Type B pancreatic cell (in vitro differentiated cells): ENCODE measurements at regions not wholly inside any gene's neighbourhood (a gene's known extent, or its start where the extent isn't known, plus 50 kb on each side); places are given as distances from the start of the nearest gene placed in this dataset.

Experiments
- DNase-seq: peaks from one replicate; pipeline ENCODE4 v3.0.0; 2021; ENCODE audit warnings: mixed read lengths; ENCODE audit not compliant: unreplicated experiment; ENCODE audit errors: extremely low spot score
- H3K27ac Mint-ChIP-seq: 2 replicates; pipeline ENCODE4 v1.8.0; 2021; ENCODE audit warnings: mild to moderate bottlenecking, mixed read lengths
- H3K27me3 Mint-ChIP-seq: 2 replicates; pipeline ENCODE4 v1.8.0; 2021; ENCODE audit warnings: mixed read lengths
- H3K36me3 Mint-ChIP-seq: 2 replicates; pipeline ENCODE4 v1.8.0; 2021; ENCODE audit warnings: mixed read lengths
- H3K4me1 Mint-ChIP-seq: one replicate; pipeline ENCODE4 v1.8.0; 2021; ENCODE audit warnings: mixed read lengths; ENCODE audit not compliant: unreplicated experiment
- H3K4me3 Mint-ChIP-seq: 2 replicates; pipeline ENCODE4 v1.8.0; 2021; ENCODE audit warnings: mild to moderate bottlenecking, mixed read lengths
- H3K9me3 Mint-ChIP-seq: 2 replicates; pipeline ENCODE4 v1.8.0; 2021; ENCODE audit warnings: mixed read lengths
- CTCF ChIP-seq: fragments of 200-600 bp; sonication (generic); conservative IDR thresholded peaks from 2 replicates; pipeline ENCODE4 v1.5.0; 2021; ENCODE audit warnings: antibody characterized with exemption, mild to moderate bottlenecking

- no peak overlapping the region for H3K4me3 Mint-ChIP-seq
- DNase-seq: no peak
- H3K36me3 Mint-ChIP-seq: peaks cover 4% of the 10 kb centered on the region
- no peaks in the 10 kb centered on the region for H3K27me3 Mint-ChIP-seq
- H3K4me1 Mint-ChIP-seq: peaks cover 24% of the 10 kb centered on the region
- H3K27ac Mint-ChIP-seq: no peak overlapping the region
- no peak for TF ChIP-seq CTCF
- peaks cover 7% of the 10 kb centered on the region for H3K9me3 Mint-ChIP-seq
These were observed 66.0 kb downstream of the ARL4C start for GRCh38 chr2:234430871-234431270.

DNA sequence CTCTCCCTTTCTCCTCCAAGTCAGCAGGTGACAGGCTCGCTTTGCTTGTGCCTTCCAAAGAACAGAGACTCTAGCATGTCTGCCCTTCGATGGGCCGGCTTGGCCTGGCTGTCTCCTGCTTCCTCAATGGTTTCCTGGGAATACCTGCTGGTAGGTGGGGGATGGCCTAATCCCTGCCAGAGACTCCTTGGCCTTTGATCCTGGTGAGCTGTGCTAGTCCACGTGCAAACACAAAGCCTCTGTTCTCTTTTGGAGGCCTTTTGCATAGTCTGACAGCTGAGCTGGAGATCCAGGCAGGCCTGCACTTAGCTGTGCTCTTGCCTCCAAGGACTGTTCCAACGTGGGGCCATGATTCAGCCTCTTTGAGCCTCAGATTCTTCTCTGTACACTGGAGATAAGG, 67.6 kb downstream of the ARL4C start:
- DNase-seq: no peak
- Mint-ChIP-seq H3K27ac (peak overlapping the region; percentile 98), H3K4me3 (no peak overlapping the region), H3K27me3 (no peaks in the 10 kb centered on the region), H3K9me3 (peaks cover 4% of the 10 kb centered on the region), H3K4me1 (peaks cover 19% of the 10 kb centered on the region), H3K36me3 (no peaks in the 10 kb centered on the region)
- TF ChIP-seq CTCF: no peak

DNA sequence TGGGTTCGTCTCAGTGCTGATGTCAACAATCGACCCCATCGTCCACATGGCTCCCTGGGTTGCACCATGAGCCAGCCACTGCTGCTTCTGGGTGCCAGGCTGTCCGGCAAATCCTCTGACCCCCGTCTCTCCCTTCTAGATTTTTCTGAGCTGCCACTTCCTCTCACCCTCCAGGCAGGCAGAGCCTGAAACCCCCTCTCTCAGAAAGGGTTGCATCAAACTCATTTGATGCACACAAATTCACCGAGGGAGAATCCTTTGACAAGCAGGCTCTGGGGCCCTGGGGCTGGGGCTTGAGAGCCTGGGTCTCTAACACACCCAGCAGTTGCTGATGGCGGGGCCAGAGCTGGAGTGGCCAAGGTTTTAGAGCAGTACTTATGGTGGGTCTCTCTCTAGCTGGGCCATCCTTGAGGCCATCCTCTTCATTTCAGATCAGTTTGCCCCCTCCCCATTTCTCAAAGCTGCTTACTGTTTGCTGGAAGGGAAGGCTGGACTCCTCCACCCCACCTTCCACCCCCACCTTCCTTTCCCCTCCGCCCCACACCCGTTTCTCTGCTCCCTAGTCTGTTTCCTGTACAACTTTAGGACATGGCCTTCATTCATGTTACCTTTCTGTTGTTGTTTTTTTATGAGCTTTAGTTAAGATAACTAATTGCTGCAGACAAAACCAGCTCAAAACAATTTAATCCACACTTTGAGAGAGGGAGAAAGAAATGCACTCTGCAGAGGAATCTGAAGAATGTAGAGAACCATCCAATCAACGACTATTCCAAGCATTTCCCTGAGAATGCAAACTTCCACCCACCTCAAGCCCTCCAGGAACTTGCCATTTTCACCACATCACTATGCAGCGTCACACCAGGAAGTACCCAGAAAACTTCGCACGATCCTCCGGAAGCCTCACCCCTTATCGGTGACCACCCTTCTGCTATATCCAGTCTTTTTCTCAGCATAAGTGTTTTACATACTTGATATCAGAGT, 69.5 kb downstream of the ARL4C start:
- Mint-ChIP-seq H3K4me3 (peak overlapping the region; percentile 62), H3K9me3 (peaks cover 4% of the 10 kb centered on the region), H3K27me3 (no peaks in the 10 kb centered on the region), H3K27ac (peak overlapping the region; percentile 98), H3K4me1 (peaks cover 29% of the 10 kb centered on the region), H3K36me3 (no peaks in the 10 kb centered on the region)
- DNase-seq: no peak
- TF ChIP-seq CTCF: no peak

- Mint-ChIP-seq H3K9me3 (peaks cover 4% of the 10 kb centered on the region), H3K4me3 (peak overlapping the region; percentile 14), H3K27me3 (no peaks in the 10 kb centered on the region), H3K4me1 (peaks cover 32% of the 10 kb centered on the region), H3K36me3 (no peaks in the 10 kb centered on the region), H3K27ac (peak overlapping the region; percentile 98)
- no peak for DNase-seq
- no peak for TF ChIP-seq CTCF
These were observed 70.3 kb downstream of the ARL4C start for GRCh38 chr2:234426616-234427015.

DNA sequence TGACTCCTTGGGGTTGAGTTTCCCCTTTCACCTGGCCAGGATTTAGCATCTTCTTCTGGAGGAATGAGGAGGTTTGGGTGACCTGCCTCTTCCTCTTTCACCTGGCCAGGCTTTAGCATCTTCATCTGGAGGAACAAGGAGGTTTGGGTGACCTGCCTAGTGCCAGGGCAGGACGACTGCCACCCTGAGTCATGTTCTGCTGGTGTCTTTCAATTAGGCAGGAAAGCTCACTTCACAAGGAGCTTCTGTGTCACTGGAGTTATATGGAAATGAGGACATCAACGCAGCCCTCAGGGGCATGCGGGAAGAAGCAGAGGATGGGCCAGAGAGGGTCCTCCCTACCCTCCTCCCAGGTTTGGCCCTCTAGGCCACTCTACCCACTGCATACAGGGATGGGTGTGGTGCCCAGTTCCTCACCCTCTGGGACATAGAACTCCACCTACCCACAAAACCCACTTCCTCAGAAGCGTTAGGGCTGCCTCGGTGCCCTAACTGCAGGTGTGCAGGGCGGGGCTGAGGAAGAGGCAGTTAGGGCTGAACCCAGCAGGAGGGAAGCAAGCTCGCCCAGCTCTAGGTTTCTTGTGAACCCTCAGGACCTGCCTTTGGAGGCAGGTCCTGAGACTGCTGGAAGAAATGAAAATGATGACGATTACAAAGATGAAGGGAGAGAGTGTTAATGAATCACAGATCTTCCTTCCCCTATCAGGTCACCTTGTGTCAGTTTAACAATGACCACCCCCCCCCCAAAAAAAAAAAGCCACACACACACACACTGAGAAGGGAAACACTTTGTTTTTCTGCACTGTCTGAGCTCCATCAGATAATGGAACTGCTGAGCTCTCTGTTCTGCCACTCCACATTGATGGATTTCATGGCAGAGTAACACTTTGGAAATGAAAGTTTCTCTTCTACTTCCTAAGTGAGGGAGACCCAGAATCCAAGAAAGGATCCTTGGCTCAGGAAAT, 71.0 kb downstream of the ARL4C start:
- peaks cover 32% of the 10 kb centered on the region for H3K4me1 Mint-ChIP-seq
- H3K9me3 Mint-ChIP-seq: peaks cover 4% of the 10 kb centered on the region
- H3K27ac Mint-ChIP-seq: peak overlapping the region; percentile 98
- H3K36me3 Mint-ChIP-seq: no peaks in the 10 kb centered on the region
- no peaks in the 10 kb centered on the region for H3K27me3 Mint-ChIP-seq
- no peak for DNase-seq
- no peak for TF ChIP-seq CTCF
- H3K4me3 Mint-ChIP-seq: peak overlapping the region; percentile 14
